ENCODE measurements at regions not wholly inside any gene's neighbourhood (a gene's known extent, or its start where the extent isn't known, plus 50 kb on each side); places are given as distances from the start of the nearest gene placed in this dataset.

GRCh38 chr17:31748881-31749280 is 110.2 kb downstream of the COPRS start:
- POLR2A ChIA-PET, result no interaction called here

DNA sequence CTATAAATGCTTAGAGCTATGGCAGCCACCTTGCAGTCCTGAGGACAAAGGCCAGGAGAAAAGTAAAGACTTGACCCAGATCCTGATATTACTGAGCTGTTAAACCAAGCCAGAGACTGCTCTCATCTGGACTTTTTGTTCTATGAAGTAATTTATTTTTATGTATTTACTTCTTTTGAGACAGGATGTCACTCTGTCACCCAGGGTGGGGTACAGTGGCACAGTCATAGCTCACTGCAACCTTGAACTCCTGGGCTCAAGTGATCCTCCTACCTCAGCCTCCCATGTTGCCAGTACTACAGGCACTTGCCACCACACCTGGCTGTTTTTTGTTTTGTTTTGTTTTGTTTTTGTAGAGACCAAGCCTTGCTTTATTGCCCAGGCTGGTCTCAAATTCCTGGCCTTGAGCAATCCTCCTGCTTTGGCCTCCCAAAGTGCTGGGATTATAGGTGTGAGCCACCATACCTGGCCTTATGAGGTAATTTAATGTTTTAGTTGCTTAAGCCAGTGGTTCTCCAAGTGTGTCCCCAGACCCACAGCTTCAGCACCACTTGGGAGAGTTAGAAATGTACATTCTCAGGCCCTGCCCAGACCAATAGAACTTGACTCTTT is 112.1 kb downstream of the COPRS start:
- DNase-seq (no peak), ATAC-seq (ENCODE audit: poor library complexity) (no peak)
- TF ChIP-seq, protein P1, sequence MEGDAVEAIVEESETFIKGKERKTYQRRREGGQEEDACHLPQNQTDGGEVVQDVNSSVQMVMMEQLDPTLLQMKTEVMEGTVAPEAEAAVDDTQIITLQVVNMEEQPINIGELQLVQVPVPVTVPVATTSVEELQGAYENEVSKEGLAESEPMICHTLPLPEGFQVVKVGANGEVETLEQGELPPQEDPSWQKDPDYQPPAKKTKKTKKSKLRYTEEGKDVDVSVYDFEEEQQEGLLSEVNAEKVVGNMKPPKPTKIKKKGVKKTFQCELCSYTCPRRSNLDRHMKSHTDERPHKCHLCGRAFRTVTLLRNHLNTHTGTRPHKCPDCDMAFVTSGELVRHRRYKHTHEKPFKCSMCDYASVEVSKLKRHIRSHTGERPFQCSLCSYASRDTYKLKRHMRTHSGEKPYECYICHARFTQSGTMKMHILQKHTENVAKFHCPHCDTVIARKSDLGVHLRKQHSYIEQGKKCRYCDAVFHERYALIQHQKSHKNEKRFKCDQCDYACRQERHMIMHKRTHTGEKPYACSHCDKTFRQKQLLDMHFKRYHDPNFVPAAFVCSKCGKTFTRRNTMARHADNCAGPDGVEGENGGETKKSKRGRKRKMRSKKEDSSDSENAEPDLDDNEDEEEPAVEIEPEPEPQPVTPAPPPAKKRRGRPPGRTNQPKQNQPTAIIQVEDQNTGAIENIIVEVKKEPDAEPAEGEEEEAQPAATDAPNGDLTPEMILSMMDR (IDR thresholded peaks at IDR 0.05), result no peak
- no peaks in the 10 kb centered on the region for H3K36me3 ChIP-seq (ENCODE audit: insufficient read depth, low read length)
- no peak overlapping the region for H3K4me3 ChIP-seq (ENCODE audit: low read length)
- Mint-ChIP-seq H3K4me1 (ENCODE audit: low read depth) (no peaks in the 10 kb centered on the region), H3K27ac (no peak overlapping the region), H3K27me3 (peaks cover 21% of the 10 kb centered on the region), H3K4me3 (no peak overlapping the region), H3K36me3 (ENCODE audit: low read depth) (no peaks in the 10 kb centered on the region), H3K9me3 (no peaks in the 10 kb centered on the region)
- no peak overlapping the region for H3K27ac ChIP-seq (ENCODE audit: low read depth in 1 of 2, low read length in 2 of 2)
- no peaks in the 10 kb centered on the region for H3K9me3 ChIP-seq (ENCODE audit: control insufficient read depth in 1 of 2, insufficient read depth in 1 of 2, low read length in 2 of 2)
- ChIA-PET POLR2A (no interaction called here), CTCF (no interaction called here)
- no peaks in the 10 kb centered on the region for H3K4me1 ChIP-seq (ENCODE audit: insufficient read depth, low read length)
- peaks cover 4 to 5% of the 10 kb centered on the region in 2 experiments for H3K27me3 ChIP-seq (ENCODE audit: control insufficient read depth in 1 of 2, insufficient read depth in 2 of 2, low read length in 2 of 2)
- intact Hi-C loops (cut with DNase I, micrococcal nuclease), result no loop called here

More at GRCh38 chr17:31748881-31749280, 110.2 kb downstream of the COPRS start:
- Histone ChIP-seq H3K27ac (ENCODE audit: low read depth in 1 of 2, low read length in 2 of 2) (no peak overlapping the region), H3K4me1 (ENCODE audit: insufficient read depth, low read length) (no peaks in the 10 kb centered on the region), H3K4me3 (ENCODE audit: low read length) (no peak overlapping the region), H3K9me3 (ENCODE audit: control insufficient read depth in 1 of 2, insufficient read depth in 1 of 2, low read length in 2 of 2) (no peaks in the 10 kb centered on the region), H3K36me3 (ENCODE audit: insufficient read depth, low read length) (no peaks in the 10 kb centered on the region), H3K27me3 (ENCODE audit: control insufficient read depth in 1 of 2, insufficient read depth in 2 of 2, low read length in 2 of 2) (peaks cover under 1 to 2% of the 10 kb centered on the region in 2 experiments)
- no peak for ATAC-seq (ENCODE audit: poor library complexity)
- no peak for DNase-seq
- Mint-ChIP-seq H3K27ac (no peak overlapping the region), H3K36me3 (ENCODE audit: low read depth) (no peaks in the 10 kb centered on the region), H3K9me3 (no peaks in the 10 kb centered on the region), H3K27me3 (peaks cover 8% of the 10 kb centered on the region), H3K4me3 (no peak overlapping the region), H3K4me1 (ENCODE audit: low read depth) (no peaks in the 10 kb centered on the region)
- TF ChIP-seq, protein P1 (IDR thresholded peaks at IDR 0.05), result no peak
- intact Hi-C loops (cut with DNase I, micrococcal nuclease), result no loop called here
- CTCF ChIA-PET, result no interaction called here

GRCh38 chr17:31745964-31746600 is 113.0 kb downstream of the COPRS start:
- ChIA-PET CTCF (no interaction called here), POLR2A (no interaction called here)
- H3K27me3 ChIP-seq (ENCODE audit: control insufficient read depth in 1 of 2, insufficient read depth in 2 of 2, low read length in 2 of 2), result peaks cover 4 to 5% of the 10 kb centered on the region in 2 experiments
- no peak overlapping the region for H3K4me3 ChIP-seq (ENCODE audit: low read length)
- H3K36me3 ChIP-seq (ENCODE audit: insufficient read depth, low read length), result no peaks in the 10 kb centered on the region
- Mint-ChIP-seq H3K27ac (no peak overlapping the region), H3K4me1 (ENCODE audit: low read depth) (no peaks in the 10 kb centered on the region), H3K27me3 (peaks cover 23% of the 10 kb centered on the region), H3K9me3 (no peaks in the 10 kb centered on the region), H3K4me3 (no peak overlapping the region), H3K36me3 (ENCODE audit: low read depth) (no peaks in the 10 kb centered on the region)
- intact Hi-C loops (cut with DNase I, micrococcal nuclease), result no loop called here
- DNase-seq, result no peak
- H3K4me1 ChIP-seq (ENCODE audit: insufficient read depth, low read length), result no peaks in the 10 kb centered on the region
- H3K27ac ChIP-seq (ENCODE audit: low read depth in 1 of 2, low read length in 2 of 2), result no peak overlapping the region
- no peak for ATAC-seq (ENCODE audit: poor library complexity)
- no peaks in the 10 kb centered on the region for H3K9me3 ChIP-seq (ENCODE audit: control insufficient read depth in 1 of 2, insufficient read depth in 1 of 2, low read length in 2 of 2)
- TF ChIP-seq, protein P1 (IDR thresholded peaks at IDR 0.05), result no peak

All from CD4-positive, alpha-beta T cell (primary cell).